Keratinocyte (primary cell): ENCODE measurements at regions not wholly inside any gene's neighbourhood (a gene's known extent, or its start where the extent isn't known, plus 50 kb on each side); places are given as distances from the start of the nearest gene placed in this dataset.

Experiments used
- DNase-seq: peaks from one replicate; pipeline ENCODE4 v3.0.0-alpha.2; 2011; ENCODE audit warnings: low read depth, missing footprints, low spot score
- FAIRE-seq: peaks from 2 replicates; lab custom pipeline; 2011; peaks lifted over from hg19 to GRCh38; lab: Jason Lieb, UNC
- H2AFZ ChIP-seq: 2 replicates; pipeline ENCODE4 v1.6.0; 2012; ENCODE audit warnings: low read length, control low read depth, inconsistent platforms; ENCODE audit not compliant: control insufficient read depth
- H3K27ac ChIP-seq: 2 replicates; pipeline ENCODE4 v1.5.1; 2011; ENCODE audit warnings: low read length; ENCODE audit not compliant: control insufficient read depth, insufficient read depth
- H3K27me3 ChIP-seq: 3 replicates; pipeline ENCODE4 v1.6.0; 2011; ENCODE audit warnings: low read length; ENCODE audit not compliant: control insufficient read depth, insufficient read depth; ENCODE audit errors: extremely low read depth
- H3K36me3 ChIP-seq, 2 experiments: 2 replicates in 1 of 2; 3 replicates in 1 of 2; pipeline ENCODE4 v1.5.1; 2011; ENCODE audit warnings: low read length in 2 of 2, mild to moderate bottlenecking in 1 of 2; ENCODE audit not compliant: control insufficient read depth in 2 of 2, insufficient read depth in 2 of 2; ENCODE audit errors: extremely low read depth in 1 of 2
- H3K4me1 ChIP-seq: 3 replicates; pipeline ENCODE4 v1.5.1; 2011; ENCODE audit warnings: low read length; ENCODE audit not compliant: control insufficient read depth, insufficient read depth; ENCODE audit errors: extremely low read depth
- H3K4me2 ChIP-seq: 3 replicates; pipeline ENCODE4 v1.6.0; 2011; ENCODE audit warnings: low read depth, low read length; ENCODE audit not compliant: control insufficient read depth, insufficient read depth; ENCODE audit errors: extremely low read depth
- H3K4me3 ChIP-seq, 3 experiments: fragments of 200-600 bp in 1 of 3; sonication (generic) in 1 of 3; 2 replicates in 2 of 3; 3 replicates in 1 of 3; pipeline ENCODE4 v1.5.1; 2011 to 2016; ENCODE audit warnings: low read length in 3 of 3, mild to moderate bottlenecking in 3 of 3, control low read depth in 2 of 3, inconsistent platforms in 1 of 3, low read depth in 1 of 3, mixed read lengths in 1 of 3, mixed run types in 1 of 3, moderate library complexity in 1 of 3; ENCODE audit not compliant: control insufficient read depth in 2 of 3, insufficient read depth in 2 of 3; ENCODE audit errors: extremely low read depth in 1 of 3
- H3K79me2 ChIP-seq: 2 replicates; pipeline ENCODE4 v1.6.0; 2012; ENCODE audit warnings: low read length; ENCODE audit not compliant: control insufficient read depth, insufficient read depth
- H3K9ac ChIP-seq: 3 replicates; pipeline ENCODE4 v1.6.0; 2011; ENCODE audit warnings: low read length; ENCODE audit not compliant: control insufficient read depth, insufficient read depth; ENCODE audit errors: extremely low read depth
- H3K9me1 ChIP-seq: 3 replicates; pipeline ENCODE4 v1.6.0; 2011; ENCODE audit warnings: low read length; ENCODE audit not compliant: control insufficient read depth, insufficient read depth; ENCODE audit errors: extremely low read depth
- H3K9me3 ChIP-seq: 2 replicates; pipeline ENCODE4 v1.5.1; 2012; ENCODE audit warnings: low read depth, low read length; ENCODE audit not compliant: control insufficient read depth
- H4K20me1 ChIP-seq: 3 replicates; pipeline ENCODE4 v1.6.0; 2011; ENCODE audit warnings: low read length; ENCODE audit not compliant: control insufficient read depth, insufficient read depth; ENCODE audit errors: extremely low read depth
- EZH2 ChIP-seq: IDR thresholded peaks from one replicate; pipeline ENCODE4 v1.6.1; 2012; ENCODE audit warnings: inconsistent platforms, mild to moderate bottlenecking, low read length, moderate library complexity
- dilution Hi-C: fragments of 300-500 bp; cut with MboI; formaldehyde crosslinking; loops from one replicate; pipeline ENCODE4 v1.7.0; 2020; ENCODE audit warnings: low sequenced_read_pairs; ENCODE audit not compliant: extremely low pct_ligation_motif_present
- TF ChIP-seq, protein P1 (sequence below), 3 experiments: IDR thresholded peaks in 1 of 3; conservative IDR thresholded peaks in 1 of 3; optimal IDR thresholded peaks in 1 of 3; 2 replicates in 2 of 3; 3 replicates in 1 of 3; pipeline versions ENCODE3 to v1.5.1; 2011; ENCODE audit warnings: low read length in 3 of 3, mild to moderate bottlenecking in 3 of 3, moderate library complexity in 2 of 3, control low read depth in 1 of 3, inconsistent platforms in 1 of 3; ENCODE audit not compliant: insufficient read depth in 2 of 3; ENCODE audit errors: extremely low read depth in 1 of 3

DNA sequence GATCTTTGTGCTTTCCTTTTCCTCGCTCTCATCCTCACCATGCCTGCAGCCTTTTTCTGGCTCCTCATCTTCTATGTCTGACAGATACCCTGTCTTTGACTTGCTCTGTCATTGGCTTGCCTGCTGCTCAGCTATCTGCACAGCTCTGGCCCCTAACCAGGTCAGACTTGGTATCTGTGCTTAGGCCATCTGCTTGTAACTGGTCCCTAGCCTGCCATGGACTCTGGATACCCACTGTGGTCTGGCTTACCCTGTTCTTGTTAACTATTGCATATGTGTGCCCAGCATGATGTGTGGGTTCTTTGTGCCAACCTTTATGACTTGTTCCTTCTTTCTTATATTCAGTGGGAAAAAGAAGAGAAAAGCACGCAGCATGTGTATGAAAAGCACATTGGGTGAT is 109.7 kb upstream of the ROPN1 start:
- TF ChIP-seq, protein P1, sequence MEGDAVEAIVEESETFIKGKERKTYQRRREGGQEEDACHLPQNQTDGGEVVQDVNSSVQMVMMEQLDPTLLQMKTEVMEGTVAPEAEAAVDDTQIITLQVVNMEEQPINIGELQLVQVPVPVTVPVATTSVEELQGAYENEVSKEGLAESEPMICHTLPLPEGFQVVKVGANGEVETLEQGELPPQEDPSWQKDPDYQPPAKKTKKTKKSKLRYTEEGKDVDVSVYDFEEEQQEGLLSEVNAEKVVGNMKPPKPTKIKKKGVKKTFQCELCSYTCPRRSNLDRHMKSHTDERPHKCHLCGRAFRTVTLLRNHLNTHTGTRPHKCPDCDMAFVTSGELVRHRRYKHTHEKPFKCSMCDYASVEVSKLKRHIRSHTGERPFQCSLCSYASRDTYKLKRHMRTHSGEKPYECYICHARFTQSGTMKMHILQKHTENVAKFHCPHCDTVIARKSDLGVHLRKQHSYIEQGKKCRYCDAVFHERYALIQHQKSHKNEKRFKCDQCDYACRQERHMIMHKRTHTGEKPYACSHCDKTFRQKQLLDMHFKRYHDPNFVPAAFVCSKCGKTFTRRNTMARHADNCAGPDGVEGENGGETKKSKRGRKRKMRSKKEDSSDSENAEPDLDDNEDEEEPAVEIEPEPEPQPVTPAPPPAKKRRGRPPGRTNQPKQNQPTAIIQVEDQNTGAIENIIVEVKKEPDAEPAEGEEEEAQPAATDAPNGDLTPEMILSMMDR (optimal IDR thresholded peaks at IDR 0.05 in 1 of 3, IDR thresholded peaks at IDR 0.05 in 1 of 3, conservative IDR thresholded peaks at IDR 0.05 in 1 of 3; ENCODE audit: extremely low read depth in 1 of 3, insufficient read depth in 2 of 3, low read length in 3 of 3), result no peak
- no peak for TF ChIP-seq EZH2
- Histone ChIP-seq H3K4me1 (no peaks in the 10 kb centered on the region), H3K36me3 (no peaks in the 10 kb centered on the region), H4K20me1 (no peaks in the 10 kb centered on the region), H3K9me3 (no peaks in the 10 kb centered on the region), H2AFZ (no peak overlapping the region), H3K4me3 (no peak overlapping the region), H3K4me2 (no peak overlapping the region), H3K27me3 (peaks cover 22% of the 10 kb centered on the region), H3K9me1 (no peaks in the 10 kb centered on the region), H3K27ac (no peak overlapping the region), H3K9ac (no peak overlapping the region), H3K79me2 (no peaks in the 10 kb centered on the region)
- no peak for DNase-seq
- FAIRE-seq, result no peak
- dilution Hi-C loops, result no loop called here

DNA sequence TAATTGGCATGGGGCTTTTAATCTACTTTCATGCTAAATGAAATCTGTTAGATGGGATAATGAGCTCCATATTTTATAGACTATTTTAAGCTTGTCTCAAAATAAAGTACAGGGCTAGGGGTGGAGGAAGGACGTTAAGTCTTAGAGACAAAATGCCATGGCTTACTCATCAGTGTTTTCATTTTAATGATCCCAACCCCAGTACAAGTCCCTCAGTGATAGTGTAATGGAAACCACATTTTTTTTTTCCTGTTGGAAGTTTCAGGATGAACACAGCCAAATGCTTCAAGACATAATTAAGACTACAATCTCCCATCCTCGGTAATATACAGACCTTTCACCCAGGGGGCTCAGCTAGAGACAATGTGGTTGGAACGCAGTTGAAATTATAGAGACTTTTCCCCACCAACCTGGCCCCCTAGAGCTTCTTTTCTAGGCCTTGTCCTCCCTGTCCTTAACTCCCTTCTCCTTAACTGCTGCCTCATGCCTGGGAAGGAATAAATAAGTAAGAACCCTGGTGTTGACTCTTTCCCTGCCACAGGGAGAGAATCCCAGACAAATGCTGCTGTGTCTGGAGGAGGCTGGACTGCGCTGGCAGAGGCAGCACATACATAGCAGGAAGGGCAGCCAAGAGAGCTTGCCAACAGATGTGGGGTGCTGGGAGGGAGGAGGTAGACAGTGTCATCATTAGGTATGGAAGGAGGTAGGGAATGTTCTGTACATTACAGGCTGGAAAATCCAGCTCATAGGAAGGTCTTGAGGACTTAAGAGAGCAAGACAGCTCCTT is 115.4 kb upstream of the ROPN1 start:
- Histone ChIP-seq H3K9me3 (no peaks in the 10 kb centered on the region), H4K20me1 (no peaks in the 10 kb centered on the region), H3K4me1 (no peaks in the 10 kb centered on the region), H3K79me2 (no peaks in the 10 kb centered on the region), H2AFZ (no peak overlapping the region), H3K9ac (no peak overlapping the region), H3K36me3 (no peaks in the 10 kb centered on the region), H3K27ac (no peak overlapping the region), H3K9me1 (no peaks in the 10 kb centered on the region), H3K4me3 (no peak overlapping the region), H3K27me3 (peaks cover 14% of the 10 kb centered on the region), H3K4me2 (no peak overlapping the region)
- dilution Hi-C loops, result no loop called here
- no peak for DNase-seq
- no peak for FAIRE-seq
- no peak for TF ChIP-seq EZH2
- TF ChIP-seq, protein P1 (optimal IDR thresholded peaks at IDR 0.05 in 1 of 3, IDR thresholded peaks at IDR 0.05 in 1 of 3, conservative IDR thresholded peaks at IDR 0.05 in 1 of 3; ENCODE audit: extremely low read depth in 1 of 3, insufficient read depth in 2 of 3, low read length in 3 of 3), result no peak
